Mesothelial cell of epicardium (in vitro differentiated cells): ENCODE measurements at regions not wholly inside any gene's neighbourhood (a gene's known extent, or its start where the extent isn't known, plus 50 kb on each side); places are given as distances from the start of the nearest gene placed in this dataset.

Experiments
- DNase-seq, 2 experiments: peaks; one replicate each; pipeline ENCODE4 v3.0.0; 2021; ENCODE audit warnings: low spot score in 2 of 2; ENCODE audit not compliant: unreplicated experiment in 2 of 2
- H3K27ac Mint-ChIP-seq: 2 replicates; pipeline ENCODE4 v1.8.0; 2021; ENCODE audit warnings: mixed read lengths
- H3K27me3 Mint-ChIP-seq: 2 replicates; pipeline ENCODE4 v1.8.0; 2021; ENCODE audit warnings: low read depth, mixed read lengths
- H3K36me3 Mint-ChIP-seq: 2 replicates; pipeline ENCODE4 v1.8.0; 2021; ENCODE audit warnings: mixed read lengths
- H3K4me1 Mint-ChIP-seq: 2 replicates; pipeline ENCODE4 v1.8.0; 2021; ENCODE audit warnings: mixed read lengths
- H3K4me3 Mint-ChIP-seq: 2 replicates; pipeline ENCODE4 v1.8.0; 2021; ENCODE audit warnings: mild to moderate bottlenecking, moderate library complexity, mixed read lengths
- H3K9me3 Mint-ChIP-seq: 2 replicates; pipeline ENCODE4 v1.8.0; 2021; ENCODE audit warnings: mixed read lengths
- TF ChIP-seq, protein P1 (sequence below): fragments of 200-600 bp; sonication (generic); IDR thresholded peaks from one replicate; pipeline ENCODE4 v1.5.0; 2021; ENCODE audit warnings: antibody characterized with exemption; ENCODE audit not compliant: unreplicated experiment

DNA sequence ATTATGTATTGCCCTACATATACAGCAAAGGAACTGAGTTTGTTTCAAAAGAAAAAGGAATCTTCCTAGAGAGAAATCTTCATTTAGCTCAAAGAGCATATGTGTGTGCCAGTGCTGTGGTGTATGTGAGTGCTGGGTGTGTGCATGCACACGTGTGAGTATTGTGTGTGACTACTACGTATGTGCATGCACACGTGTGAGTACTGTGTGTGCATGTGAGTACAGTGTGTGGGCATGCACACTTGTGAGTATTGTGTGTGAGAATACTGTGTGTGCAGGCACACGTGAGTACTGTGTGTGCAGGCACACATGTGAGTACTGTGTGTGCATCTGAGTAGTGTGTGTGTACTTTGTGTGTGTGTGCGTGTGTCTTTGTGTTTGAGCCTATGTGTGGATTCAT is 651.0 kb upstream of the B3GAT1 start:
- Mint-ChIP-seq H3K27me3 (peaks cover 7% of the 10 kb centered on the region), H3K27ac (no peak overlapping the region), H3K9me3 (peaks cover 37% of the 10 kb centered on the region), H3K4me3 (no peak overlapping the region), H3K36me3 (no peaks in the 10 kb centered on the region), H3K4me1 (no peaks in the 10 kb centered on the region)
- TF ChIP-seq, protein P1, sequence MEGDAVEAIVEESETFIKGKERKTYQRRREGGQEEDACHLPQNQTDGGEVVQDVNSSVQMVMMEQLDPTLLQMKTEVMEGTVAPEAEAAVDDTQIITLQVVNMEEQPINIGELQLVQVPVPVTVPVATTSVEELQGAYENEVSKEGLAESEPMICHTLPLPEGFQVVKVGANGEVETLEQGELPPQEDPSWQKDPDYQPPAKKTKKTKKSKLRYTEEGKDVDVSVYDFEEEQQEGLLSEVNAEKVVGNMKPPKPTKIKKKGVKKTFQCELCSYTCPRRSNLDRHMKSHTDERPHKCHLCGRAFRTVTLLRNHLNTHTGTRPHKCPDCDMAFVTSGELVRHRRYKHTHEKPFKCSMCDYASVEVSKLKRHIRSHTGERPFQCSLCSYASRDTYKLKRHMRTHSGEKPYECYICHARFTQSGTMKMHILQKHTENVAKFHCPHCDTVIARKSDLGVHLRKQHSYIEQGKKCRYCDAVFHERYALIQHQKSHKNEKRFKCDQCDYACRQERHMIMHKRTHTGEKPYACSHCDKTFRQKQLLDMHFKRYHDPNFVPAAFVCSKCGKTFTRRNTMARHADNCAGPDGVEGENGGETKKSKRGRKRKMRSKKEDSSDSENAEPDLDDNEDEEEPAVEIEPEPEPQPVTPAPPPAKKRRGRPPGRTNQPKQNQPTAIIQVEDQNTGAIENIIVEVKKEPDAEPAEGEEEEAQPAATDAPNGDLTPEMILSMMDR = no peak
- DNase-seq = no peak

GRCh38 chr11:135061166-135061565 is 649.1 kb upstream of the B3GAT1 start:
- no peak overlapping the region for H3K4me3 Mint-ChIP-seq
- no peak overlapping the region for H3K27ac Mint-ChIP-seq
- H3K27me3 Mint-ChIP-seq = peaks cover 8% of the 10 kb centered on the region
- no peaks in the 10 kb centered on the region for H3K4me1 Mint-ChIP-seq
- no peaks in the 10 kb centered on the region for H3K36me3 Mint-ChIP-seq
- H3K9me3 Mint-ChIP-seq = peaks cover 37% of the 10 kb centered on the region
- TF ChIP-seq, protein P1 = no peak
- DNase-seq = no peak

DNA sequence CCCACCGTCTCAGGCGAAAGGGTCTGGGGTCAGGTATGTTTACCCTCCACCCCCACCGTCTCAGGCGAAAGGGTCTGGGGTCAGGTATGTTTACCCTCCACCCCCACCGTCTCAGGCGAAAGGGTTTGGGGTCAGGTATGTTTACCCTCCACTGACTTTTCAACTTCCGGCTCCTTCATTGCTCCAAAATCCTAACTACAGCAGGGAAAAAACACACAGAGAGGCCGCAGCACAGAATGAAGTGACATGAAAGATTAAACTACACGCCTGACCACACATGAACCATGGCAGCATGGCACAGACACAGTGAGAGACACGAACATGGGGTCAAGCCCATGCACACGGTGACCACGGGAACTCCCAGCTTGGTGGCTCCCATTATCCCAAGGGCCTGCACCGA is 634.9 kb upstream of the B3GAT1 start:
- DNase-seq = no peak
- no peak overlapping the region for H3K4me3 Mint-ChIP-seq
- peaks cover 11% of the 10 kb centered on the region for H3K27me3 Mint-ChIP-seq
- H3K4me1 Mint-ChIP-seq = peaks cover 2% of the 10 kb centered on the region
- TF ChIP-seq, protein P1 = no peak
- no peaks in the 10 kb centered on the region for H3K36me3 Mint-ChIP-seq
- no peak overlapping the region for H3K27ac Mint-ChIP-seq
- H3K9me3 Mint-ChIP-seq = no peaks in the 10 kb centered on the region

DNA sequence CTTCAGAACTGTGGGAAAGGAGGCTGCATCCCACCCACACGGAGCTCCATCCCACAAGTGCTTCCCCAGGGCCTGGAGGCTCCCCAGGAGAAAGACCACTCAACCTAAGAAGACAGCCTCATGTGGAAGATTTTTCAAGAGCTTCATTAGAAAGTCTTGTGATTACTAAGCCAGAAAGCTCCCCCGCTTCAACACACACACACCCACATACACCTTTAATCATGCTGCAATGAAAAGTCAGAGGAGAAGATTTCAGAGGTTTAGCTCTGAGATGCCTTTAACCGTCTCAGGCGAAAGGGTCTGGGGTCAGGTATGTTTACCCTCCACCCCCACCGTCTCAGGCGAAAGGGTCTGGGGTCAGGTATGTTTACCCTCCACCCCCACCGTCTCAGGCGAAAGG is 634.5 kb upstream of the B3GAT1 start:
- H3K9me3 Mint-ChIP-seq = no peaks in the 10 kb centered on the region
- no peak overlapping the region for H3K27ac Mint-ChIP-seq
- H3K36me3 Mint-ChIP-seq = no peaks in the 10 kb centered on the region
- peaks cover 9% of the 10 kb centered on the region for H3K27me3 Mint-ChIP-seq
- no peak for DNase-seq
- TF ChIP-seq, protein P1 = no peak
- no peak overlapping the region for H3K4me3 Mint-ChIP-seq
- H3K4me1 Mint-ChIP-seq = peaks cover 2% of the 10 kb centered on the region

DNA sequence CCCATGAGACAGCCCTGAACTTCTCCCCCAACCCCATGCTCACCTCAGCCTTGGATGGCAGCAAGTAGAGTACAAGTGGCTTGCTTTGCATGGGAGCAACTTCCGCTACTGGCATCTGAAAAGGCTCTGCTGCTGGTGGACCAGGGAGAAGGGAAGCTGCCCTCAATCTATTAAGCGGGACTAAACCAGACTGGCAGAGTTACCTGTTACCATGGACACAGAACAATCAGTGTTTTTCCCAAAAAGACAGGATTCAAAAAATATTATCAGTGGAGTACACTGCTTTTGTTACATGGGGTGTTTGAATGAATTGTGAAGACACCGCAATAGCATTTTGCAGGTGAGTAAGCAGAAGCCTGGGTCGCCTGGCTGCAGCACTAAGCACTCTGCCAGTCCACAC is 631.4 kb upstream of the B3GAT1 start:
- TF ChIP-seq, protein P1 = no peak
- Mint-ChIP-seq H3K4me3 (no peak overlapping the region), H3K4me1 (peaks cover 2% of the 10 kb centered on the region), H3K36me3 (no peaks in the 10 kb centered on the region), H3K27me3 (peaks cover 9% of the 10 kb centered on the region), H3K9me3 (no peaks in the 10 kb centered on the region), H3K27ac (no peak overlapping the region)
- DNase-seq = no peak

- Mint-ChIP-seq H3K4me1 (no peaks in the 10 kb centered on the region), H3K36me3 (no peaks in the 10 kb centered on the region), H3K4me3 (no peak overlapping the region), H3K27me3 (peaks cover 6% of the 10 kb centered on the region), H3K27ac (no peak overlapping the region), H3K9me3 (no peaks in the 10 kb centered on the region)
- DNase-seq = no peak
- TF ChIP-seq, protein P1 = no peak
Observed at GRCh38 chr11:135037828-135038227, 625.8 kb upstream of the B3GAT1 start.
